GM23248 (cell line): ENCODE measurements at regions not wholly inside any gene's neighbourhood (a gene's known extent, or its start where the extent isn't known, plus 50 kb on each side); places are given as distances from the start of the nearest gene placed in this dataset.
A peak's percentile ranks its signal among the peaks of the same experiment; 100 is the strongest.

Experiments used
- DNase-seq: peaks from one replicate; pipeline ENCODE4 v3.0.0-alpha.2; 2015
- H2AFZ ChIP-seq: fragments of 200-600 bp; sonication (generic); 2 replicates; pipeline ENCODE4 v1.6.1; 2016; ENCODE audit warnings: antibody characterized with exemption
- H3F3A ChIP-seq: fragments of 200-600 bp; sonication (generic); 2 replicates; pipeline ENCODE4 v1.6.1; 2016; ENCODE audit warnings: mild to moderate bottlenecking, antibody characterized with exemption, mixed run types; ENCODE audit not compliant: insufficient read depth
- H3K27ac ChIP-seq: fragments of 200-600 bp; sonication (generic); 2 replicates; pipeline ENCODE4 v1.5.1; 2016; ENCODE audit warnings: mild to moderate bottlenecking
- H3K27me3 ChIP-seq: fragments of 200-600 bp; sonication (generic); replicated peaks from 2 replicates; pipeline ENCODE4 v1.6.1; 2016; ENCODE audit warnings: mild to moderate bottlenecking; ENCODE audit not compliant: insufficient read depth
- H3K36me3 ChIP-seq: fragments of 200-600 bp; sonication (generic); 2 replicates; pipeline ENCODE4 v1.6.1; 2016; ENCODE audit warnings: low read depth, mild to moderate bottlenecking
- H3K4me1 ChIP-seq: fragments of 200-600 bp; sonication (generic); 2 replicates; pipeline ENCODE4 v1.6.1; 2016; ENCODE audit warnings: mild to moderate bottlenecking; ENCODE audit not compliant: insufficient read depth
- H3K4me2 ChIP-seq: fragments of 200-600 bp; sonication (generic); one replicate; pipeline ENCODE4 v1.6.1; 2016; ENCODE audit warnings: mild to moderate bottlenecking; ENCODE audit not compliant: unreplicated experiment
- H3K4me3 ChIP-seq: fragments of 200-600 bp; sonication (generic); 2 replicates; pipeline ENCODE4 v1.5.1; 2016; ENCODE audit warnings: mild to moderate bottlenecking
- H3K79me2 ChIP-seq: fragments of 200-600 bp; sonication (generic); 2 replicates; pipeline ENCODE4 v1.6.1; 2016; ENCODE audit warnings: mild to moderate bottlenecking; ENCODE audit not compliant: insufficient read depth
- H3K9ac ChIP-seq: fragments of 200-600 bp; sonication (generic); 2 replicates; pipeline ENCODE4 v1.6.1; 2016; ENCODE audit warnings: mild to moderate bottlenecking
- H3K9me2 ChIP-seq: fragments of 200-600 bp; sonication (generic); 2 replicates; pipeline ENCODE4 v1.6.1; 2016; ENCODE audit warnings: mixed run types, mild to moderate bottlenecking, moderate library complexity; ENCODE audit not compliant: insufficient read depth
- H3K9me3 ChIP-seq: fragments of 200-600 bp; sonication (generic); one replicate; pipeline ENCODE4 v1.6.1; 2017; ENCODE audit warnings: low read depth
- H4K20me1 ChIP-seq: fragments of 200-600 bp; sonication (generic); 2 replicates; pipeline ENCODE4 v1.6.0; 2016; ENCODE audit not compliant: insufficient read depth
- EZH2 ChIP-seq: fragments of 200-600 bp; sonication (generic); IDR thresholded peaks from 2 replicates; pipeline ENCODE4 v1.6.1; 2018; ENCODE audit warnings: antibody characterized with exemption, mild to moderate bottlenecking; ENCODE audit not compliant: insufficient read depth, poor library complexity, severe bottlenecking
- EZH2phosphoT487 ChIP-seq: fragments of 200-600 bp; sonication (generic); IDR thresholded peaks from 2 replicates; pipeline ENCODE4 v1.6.1; 2018; ENCODE audit warnings: antibody characterized with exemption, moderate library complexity, mild to moderate bottlenecking, low read depth; ENCODE audit not compliant: insufficient read depth
- WGBS, 2 experiments: methylation state at CpG; one replicate each; pipeline ENCODE4 v1.1.6; 2015 to 2017; ENCODE audit warnings: low lambda C conversion rate in 2 of 2, low coverage in 1 of 2; ENCODE audit errors: missing lambda C conversion rate in 2 of 2; 5-methylcytosine and 5-hydroxymethylcytosine counted together
- in situ Hi-C: fragments of 300-500 bp; cut with MboI; formaldehyde crosslinking; loops from 2 replicates; pipeline ENCODE4 v1.15.0; 2020

DNA sequence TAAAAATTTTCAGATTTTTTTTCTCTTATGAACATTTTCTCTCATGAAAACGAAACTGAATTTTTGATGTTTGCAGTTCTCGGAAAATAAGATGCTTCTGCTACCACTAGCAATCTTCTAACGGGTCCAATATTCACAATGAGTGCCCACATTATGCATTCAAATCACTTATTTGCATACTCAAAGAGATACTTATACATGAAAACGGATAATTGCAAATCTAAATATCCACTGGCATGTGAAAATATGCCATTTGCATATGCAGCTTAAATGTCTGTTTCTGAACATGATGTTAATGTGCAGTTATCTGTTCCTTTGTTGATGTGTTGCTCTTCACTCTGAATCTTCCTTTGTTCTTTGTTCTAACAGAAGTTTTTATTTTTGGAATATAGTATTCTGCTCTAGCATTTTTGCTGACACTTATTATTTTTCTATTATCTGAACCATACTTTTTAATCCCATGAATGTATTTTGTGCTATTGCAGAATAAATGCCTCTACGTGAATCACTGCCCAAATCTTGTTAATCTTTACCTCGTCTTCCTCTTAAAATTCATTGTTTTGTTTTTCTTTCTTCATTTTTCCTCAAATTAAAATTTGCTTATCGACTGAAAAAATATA is 259.4 kb upstream of the BRINP3 start:
- in situ Hi-C loops = no loop called here
- no peak overlapping the region for H3K9ac ChIP-seq
- no peak overlapping the region for H3K4me3 ChIP-seq
- no peaks in the 10 kb centered on the region for H3K9me2 ChIP-seq
- no peaks in the 10 kb centered on the region for H3K36me3 ChIP-seq
- no peaks in the 10 kb centered on the region for H3K79me2 ChIP-seq
- no peak overlapping the region for H2AFZ ChIP-seq
- H4K20me1 ChIP-seq = no peaks in the 10 kb centered on the region
- 20 to 21% methylated on average over 7 of the region's 7 CpGs for WGBS, 2 experiments
- no peaks in the 10 kb centered on the region for H3K9me3 ChIP-seq
- H3K4me2 ChIP-seq = no peak overlapping the region
- H3F3A ChIP-seq = no peaks in the 10 kb centered on the region
- H3K4me1 ChIP-seq = no peaks in the 10 kb centered on the region
- no peaks in the 10 kb centered on the region for H3K27me3 ChIP-seq
- H3K27ac ChIP-seq = no peak overlapping the region
- TF ChIP-seq EZH2phosphoT487 = no peak
- TF ChIP-seq EZH2 = no peak
- DNase-seq = no peak

DNA sequence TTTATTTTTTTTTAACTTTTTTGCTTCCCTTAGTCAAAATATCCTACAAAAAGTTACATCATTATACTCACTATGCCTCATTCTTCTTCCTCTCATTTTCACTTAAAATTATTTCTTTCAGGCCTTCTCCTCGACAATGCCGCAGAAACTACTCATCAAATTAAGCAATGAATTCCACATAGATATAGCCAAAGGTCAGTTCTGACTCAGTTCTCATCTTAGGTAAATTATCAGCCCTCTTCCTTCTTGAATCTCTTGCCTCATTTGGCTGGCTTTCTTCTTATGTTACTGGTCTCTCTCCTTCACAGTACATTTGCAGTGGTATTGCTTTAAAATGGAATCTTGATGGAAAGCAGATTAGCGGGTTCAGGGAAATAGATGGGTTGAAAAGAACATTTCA is 260.7 kb upstream of the BRINP3 start:
- H3K9me3 ChIP-seq = no peaks in the 10 kb centered on the region
- no peak overlapping the region for H3K9ac ChIP-seq
- H3K36me3 ChIP-seq = no peaks in the 10 kb centered on the region
- H3K4me3 ChIP-seq = no peak overlapping the region
- WGBS, 2 experiments = 25% methylated on average over 3 of the region's 3 CpGs
- DNase-seq = peak; percentile 0
- no peaks in the 10 kb centered on the region for H3K79me2 ChIP-seq
- H3K4me2 ChIP-seq = no peak overlapping the region
- H3K27me3 ChIP-seq = no peaks in the 10 kb centered on the region
- TF ChIP-seq EZH2phosphoT487 (no peak), EZH2 (no peak)
- H2AFZ ChIP-seq = no peak overlapping the region
- H3K27ac ChIP-seq = no peak overlapping the region
- no peaks in the 10 kb centered on the region for H4K20me1 ChIP-seq
- no peaks in the 10 kb centered on the region for H3K9me2 ChIP-seq
- no peaks in the 10 kb centered on the region for H3K4me1 ChIP-seq
- in situ Hi-C loops = no loop called here
- H3F3A ChIP-seq = no peaks in the 10 kb centered on the region

DNA sequence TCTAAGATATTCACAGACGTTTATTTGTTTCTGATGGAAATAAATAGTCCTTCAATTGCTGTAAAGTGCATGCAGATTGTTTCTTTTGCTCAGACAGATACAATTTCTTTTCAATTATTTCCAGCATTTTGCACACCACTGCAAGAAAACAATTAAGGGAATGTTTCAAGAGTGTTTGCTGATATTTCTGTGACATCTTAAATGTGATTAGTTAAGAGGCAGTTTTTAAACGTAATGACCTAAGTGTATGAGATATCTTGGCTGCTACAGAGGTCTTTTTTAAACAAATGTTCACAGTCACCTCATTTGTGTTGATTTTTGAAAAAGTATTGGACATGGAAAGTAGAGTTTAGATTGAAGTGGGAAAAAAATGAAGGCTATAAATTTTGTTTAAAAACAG is 262.3 kb upstream of the BRINP3 start:
- Histone ChIP-seq H3K27ac (no peak overlapping the region), H3K4me3 (no peak overlapping the region), H3K79me2 (no peaks in the 10 kb centered on the region), H3K9me3 (no peaks in the 10 kb centered on the region), H3K4me2 (no peak overlapping the region), H3K36me3 (no peaks in the 10 kb centered on the region), H3K4me1 (no peaks in the 10 kb centered on the region), H3K9ac (no peak overlapping the region), H3F3A (no peaks in the 10 kb centered on the region), H4K20me1 (no peaks in the 10 kb centered on the region), H3K27me3 (no peaks in the 10 kb centered on the region), H3K9me2 (no peaks in the 10 kb centered on the region), H2AFZ (no peak overlapping the region)
- 2 to 4% methylated on average over 2 of the region's 2 CpGs for WGBS, 2 experiments
- in situ Hi-C loops = no loop called here
- DNase-seq = no peak
- TF ChIP-seq EZH2phosphoT487 (no peak), EZH2 (no peak)

DNA sequence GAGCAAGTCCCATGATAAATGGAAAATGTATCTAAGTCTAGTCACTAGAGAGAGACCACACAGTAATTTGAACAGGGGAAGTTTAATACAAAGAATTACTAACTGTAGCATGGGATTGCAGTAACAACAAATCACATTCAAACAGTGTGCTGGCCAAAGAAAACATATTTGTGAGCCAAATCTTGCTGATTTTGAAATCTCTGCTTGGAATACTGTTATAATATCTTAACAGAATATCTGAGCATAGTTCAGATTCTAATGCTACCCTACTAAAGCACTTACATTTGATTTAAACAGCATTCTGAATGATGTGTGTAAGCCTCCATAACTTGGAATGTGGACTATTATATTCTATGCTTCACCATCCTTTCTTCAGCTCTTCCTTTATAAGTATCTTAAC is 270.0 kb upstream of the BRINP3 start:
- H3K4me2 ChIP-seq = no peak overlapping the region
- no peak for TF ChIP-seq EZH2
- no peak for TF ChIP-seq EZH2phosphoT487
- DNase-seq = no peak

DNA sequence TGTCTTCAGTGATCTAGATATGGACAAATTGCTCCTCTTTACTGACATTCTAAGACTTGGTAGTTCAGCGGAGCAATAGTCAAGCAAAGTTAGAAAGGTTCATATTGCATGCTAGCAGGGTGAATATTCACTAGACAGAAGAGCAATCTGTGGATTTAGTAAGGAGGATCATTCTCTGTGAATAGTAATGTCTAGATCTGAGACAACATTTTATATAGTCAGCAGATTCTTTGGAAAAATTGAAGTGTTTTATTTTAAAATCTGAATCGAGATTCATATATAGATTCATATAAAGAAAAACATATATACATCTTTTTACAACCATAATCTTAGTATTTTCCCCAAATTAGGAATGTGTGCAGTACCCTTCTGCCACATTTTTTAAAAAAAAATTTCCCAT is 274.5 kb upstream of the BRINP3 start:
- H3K9me3 ChIP-seq = no peaks in the 10 kb centered on the region
- no peak for DNase-seq
- no peak overlapping the region for H3K4me2 ChIP-seq
- H3K4me3 ChIP-seq = no peak overlapping the region
- H3K9ac ChIP-seq = no peak overlapping the region
- no peaks in the 10 kb centered on the region for H3K79me2 ChIP-seq
- H4K20me1 ChIP-seq = no peaks in the 10 kb centered on the region
- in situ Hi-C loops = no loop called here
- no peaks in the 10 kb centered on the region for H3F3A ChIP-seq
- no peaks in the 10 kb centered on the region for H3K36me3 ChIP-seq
- H3K27me3 ChIP-seq = no peaks in the 10 kb centered on the region
- TF ChIP-seq EZH2 = no peak
- no peak for TF ChIP-seq EZH2phosphoT487
- no peaks in the 10 kb centered on the region for H3K4me1 ChIP-seq
- no peaks in the 10 kb centered on the region for H3K9me2 ChIP-seq
- H3K27ac ChIP-seq = no peak overlapping the region
- 16 to 32% methylated on average over 2 of the region's 2 CpGs for WGBS, 2 experiments
- no peak overlapping the region for H2AFZ ChIP-seq

More for the DNA sequence above, 270.0 kb upstream of the BRINP3 start:
- Histone ChIP-seq H3K9ac (no peak overlapping the region), H3K79me2 (no peaks in the 10 kb centered on the region), H3F3A (no peaks in the 10 kb centered on the region), H3K4me1 (no peaks in the 10 kb centered on the region), H4K20me1 (no peaks in the 10 kb centered on the region), H3K27ac (no peak overlapping the region), H2AFZ (no peak overlapping the region), H3K9me3 (no peaks in the 10 kb centered on the region), H3K27me3 (no peaks in the 10 kb centered on the region), H3K9me2 (no peaks in the 10 kb centered on the region), H3K4me3 (no peak overlapping the region), H3K36me3 (no peaks in the 10 kb centered on the region)
- in situ Hi-C loops = no loop called here
